ENCODE measurements at regions not wholly inside any gene's neighbourhood (a gene's known extent, or its start where the extent isn't known, plus 50 kb on each side); places are given as distances from the start of the nearest gene placed in this dataset.

DNA sequence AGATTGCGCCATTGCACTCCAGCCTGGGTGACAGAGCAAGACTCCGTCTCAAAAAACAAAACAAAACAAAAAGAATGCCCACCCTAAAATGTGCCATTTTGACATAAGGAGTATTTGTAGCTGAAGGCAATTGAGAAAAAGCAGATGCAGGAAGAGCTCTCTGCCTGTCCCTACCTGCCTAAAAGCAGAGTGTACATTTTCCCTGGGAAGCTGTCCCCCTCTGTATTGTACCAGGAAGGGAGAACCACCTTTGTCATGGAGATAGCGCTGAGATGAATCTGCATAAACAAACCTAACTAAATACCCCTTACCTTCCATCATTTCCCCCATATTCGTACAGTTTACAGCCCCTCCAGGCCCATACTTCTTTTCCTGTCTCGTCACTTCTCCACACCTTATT lies 94.4 kb upstream of the SLC45A1 start (continued):
- no peak for TF ChIP-seq NANOG (IDR thresholded peaks at IDR 0.05; ENCODE audit: insufficient read depth, low read depth, low read length, poor library complexity, severe bottlenecking)

All from H1 (cell line).